GM21390 (cell line): ENCODE measurements at regions not wholly inside any gene's neighbourhood (a gene's known extent, or its start where the extent isn't known, plus 50 kb on each side); places are given as distances from the start of the nearest gene placed in this dataset.
"Not testable (repeated sequence)": the region's sequence is repeated elsewhere in the genome, so short reads cannot be mapped to it uniquely, and the experiment has no call there.

Experiments
- ATAC-seq: cut with Tn5 transposase; IDR thresholded peaks from one replicate; pipeline ENCODE4 v1.9.1; 2021; ENCODE audit not compliant: unreplicated experiment

DNA sequence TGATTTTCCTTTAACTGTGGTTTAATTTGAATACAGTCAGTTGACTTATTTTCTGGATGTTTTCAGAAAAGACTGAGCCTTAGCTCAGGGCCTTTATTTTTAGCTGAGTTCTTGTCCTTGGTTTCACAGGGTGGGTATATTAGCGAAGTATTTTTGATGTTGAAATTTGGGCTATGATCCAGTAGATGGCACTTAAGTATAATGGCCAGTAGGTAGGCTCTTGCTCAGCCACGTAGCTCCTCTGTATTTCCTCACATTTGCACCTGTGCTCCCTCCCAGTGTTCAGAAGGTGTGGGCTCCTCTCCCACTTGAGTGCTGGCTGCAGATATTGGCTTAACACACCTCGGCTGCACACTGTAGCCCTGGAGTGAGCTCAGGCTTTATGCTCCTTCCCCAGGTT lies 549.9 kb upstream of the AMOT start:
- no peak for ATAC-seq

DNA sequence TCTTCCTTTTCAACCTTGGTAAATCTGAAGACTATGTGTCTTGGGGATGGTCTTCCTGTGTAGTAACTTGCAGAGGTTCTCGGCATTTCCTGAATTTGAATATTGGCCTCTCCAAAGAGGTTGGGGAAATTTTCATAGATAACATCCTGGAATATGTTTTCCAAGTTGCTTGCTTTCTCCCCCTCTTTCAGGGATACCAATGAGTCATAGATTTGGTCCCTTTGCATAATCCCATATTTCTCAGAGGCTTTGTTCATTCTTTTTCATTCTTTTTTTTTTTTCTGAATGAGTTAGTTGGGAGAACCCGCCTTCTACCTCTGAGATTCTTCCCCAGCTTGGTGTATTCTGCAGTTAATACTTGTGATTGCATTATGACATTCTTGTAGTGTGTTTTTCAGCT lies 549.2 kb upstream of the AMOT start:
- no peak for ATAC-seq

DNA sequence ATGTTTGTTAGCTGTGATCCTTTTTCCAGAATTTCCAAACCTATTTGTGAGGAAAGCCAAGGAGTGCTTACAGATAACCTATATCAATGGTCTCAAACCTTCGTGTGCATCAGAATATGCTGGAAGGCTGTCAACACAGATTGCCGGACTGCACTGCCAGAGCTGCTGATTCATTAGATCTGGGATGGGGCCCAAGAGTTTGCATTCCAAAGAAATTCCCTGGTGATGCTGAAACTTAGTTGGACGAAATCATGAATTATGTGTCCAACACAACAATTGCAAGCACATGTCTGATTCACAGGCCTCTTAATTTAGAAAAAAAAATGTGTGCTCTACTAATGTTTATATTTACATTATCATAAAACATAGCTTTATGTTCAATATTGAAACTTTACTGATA lies 544.0 kb upstream of the AMOT start:
- no peak for ATAC-seq

DNA sequence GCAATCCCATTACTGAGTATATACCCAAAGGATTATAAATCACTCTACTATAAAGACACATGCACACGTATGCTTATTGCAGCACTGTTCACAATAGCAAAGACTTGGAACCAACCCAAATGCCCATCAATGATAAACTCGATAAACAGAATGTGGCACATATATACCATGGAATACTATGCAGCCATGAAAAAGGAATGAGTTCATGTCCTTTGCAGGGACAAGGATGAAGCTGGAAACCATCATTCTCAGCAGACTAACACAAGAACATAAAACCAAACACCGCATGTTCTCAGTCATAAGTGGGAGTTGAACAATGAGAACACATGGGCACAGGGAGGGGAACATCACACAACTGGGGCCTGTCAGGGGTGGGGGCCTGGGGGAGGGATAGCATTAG lies 532.8 kb upstream of the AMOT start:
- not testable (repeated sequence) for ATAC-seq

DNA sequence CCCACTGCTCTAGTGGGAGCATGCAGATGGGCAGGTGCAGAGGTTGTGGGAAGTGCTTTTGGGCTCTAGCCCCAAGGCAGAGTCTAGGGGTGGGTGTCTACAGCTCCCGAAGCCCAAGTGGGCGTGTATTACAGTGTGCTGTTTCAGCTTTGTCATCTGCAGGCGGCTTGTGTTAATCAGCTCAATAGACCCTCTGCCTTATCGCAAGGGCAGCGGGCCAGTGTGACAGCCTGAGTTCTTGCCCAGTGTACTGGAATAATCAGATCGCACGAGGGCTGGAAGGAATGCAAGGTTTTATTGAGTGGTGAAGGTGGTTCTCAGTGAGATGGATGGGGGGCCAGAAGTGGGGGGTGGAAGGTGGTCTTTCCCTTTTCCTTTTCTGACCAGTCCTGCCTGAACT lies 529.4 kb upstream of the AMOT start:
- no peak for ATAC-seq

DNA sequence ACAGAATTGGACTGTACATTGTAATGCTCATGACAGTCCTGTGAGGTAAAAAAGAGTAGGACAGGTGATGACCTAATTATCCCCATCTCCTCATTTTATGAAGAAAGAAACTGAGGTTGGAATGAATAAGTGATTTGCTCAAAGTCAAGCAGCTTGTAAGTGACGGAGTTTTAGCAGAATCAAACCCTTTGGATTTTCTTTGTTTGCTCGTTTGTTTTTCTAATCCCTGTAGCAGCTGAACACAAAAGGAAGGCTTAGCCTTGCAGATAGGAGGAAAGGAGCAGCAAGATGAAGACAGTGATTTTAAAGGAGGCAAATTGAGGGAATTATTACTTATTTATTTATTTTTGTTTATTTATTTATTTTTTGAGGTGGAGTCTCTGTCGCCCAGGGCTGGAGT lies 528.4 kb upstream of the AMOT start:
- no peak for ATAC-seq

DNA sequence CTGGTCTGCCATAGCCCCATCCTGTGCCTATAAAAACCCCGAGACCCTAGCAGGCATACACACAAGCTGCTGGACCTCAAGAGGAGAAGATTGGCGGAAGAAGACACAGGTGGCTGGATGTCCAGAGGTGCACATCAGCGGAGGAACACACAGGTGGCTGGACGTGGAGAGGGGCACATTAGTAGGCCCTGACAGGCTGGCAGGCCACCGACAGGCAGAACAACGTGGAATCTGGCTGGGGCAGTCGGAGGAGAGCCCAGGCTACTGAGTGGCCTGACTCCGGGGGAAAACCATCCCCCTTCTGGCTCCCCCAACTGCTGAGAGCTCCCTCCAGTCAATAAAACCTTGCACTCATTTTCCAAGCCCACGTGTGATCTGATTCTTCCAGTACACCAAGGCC lies 512.5 kb upstream of the AMOT start:
- ATAC-seq: no peak

DNA sequence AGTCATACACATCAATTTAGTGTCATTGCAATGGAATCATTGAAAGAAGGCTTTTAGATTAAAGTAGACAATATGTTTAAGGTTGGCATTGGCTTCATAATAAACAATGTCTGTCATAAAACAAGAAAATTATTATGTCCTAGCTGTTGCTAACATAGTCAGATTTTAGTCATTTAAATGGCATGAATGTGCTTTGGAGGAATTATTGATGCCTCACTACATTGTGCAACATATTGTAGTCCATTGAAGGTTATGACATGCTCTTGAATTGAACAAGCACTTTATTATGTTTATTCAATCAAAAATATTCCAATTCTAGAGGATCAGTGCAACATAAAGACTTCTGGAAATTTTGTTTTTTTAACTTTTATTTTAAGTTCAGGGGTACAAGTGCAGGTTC lies 489.8 kb upstream of the AMOT start:
- no peak for ATAC-seq

DNA sequence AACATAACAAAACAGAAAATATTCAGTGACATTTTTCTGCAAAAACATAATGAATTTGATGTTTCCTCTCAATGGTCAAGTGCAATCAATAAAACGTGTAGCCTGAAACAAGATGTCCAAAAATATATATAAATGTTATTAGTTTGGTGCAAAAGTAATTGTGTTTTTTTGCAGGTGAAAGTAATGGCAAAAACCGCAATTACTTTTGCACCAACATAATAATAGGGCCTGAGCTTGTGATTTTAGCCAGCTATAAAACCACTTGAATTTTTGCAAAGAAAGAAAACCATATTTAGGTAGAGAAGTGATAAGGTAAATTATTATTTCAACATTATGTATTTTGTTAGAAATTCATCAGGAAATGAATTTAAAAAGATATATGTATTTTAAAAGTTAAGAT lies 475.3 kb upstream of the AMOT start:
- ATAC-seq: no peak

DNA sequence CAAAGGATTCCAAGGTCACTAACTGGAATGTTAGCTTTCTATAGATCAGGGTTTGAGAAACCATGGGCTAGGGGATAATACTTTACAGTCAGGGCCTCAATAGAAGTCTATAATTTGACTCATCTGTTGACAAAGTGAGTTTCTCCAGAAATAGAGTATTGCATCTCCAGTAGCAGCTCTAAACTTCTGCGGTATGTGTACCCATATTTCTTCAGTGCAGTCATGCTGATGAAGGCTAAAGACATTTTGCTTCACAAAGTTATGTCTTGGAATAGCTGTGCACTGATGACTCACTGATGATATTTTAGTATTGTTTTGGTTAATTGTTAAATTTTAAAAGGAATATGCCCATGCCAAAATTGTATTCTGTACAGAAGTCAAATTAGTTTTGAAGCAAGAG lies 464.9 kb upstream of the AMOT start:
- no peak for ATAC-seq

DNA sequence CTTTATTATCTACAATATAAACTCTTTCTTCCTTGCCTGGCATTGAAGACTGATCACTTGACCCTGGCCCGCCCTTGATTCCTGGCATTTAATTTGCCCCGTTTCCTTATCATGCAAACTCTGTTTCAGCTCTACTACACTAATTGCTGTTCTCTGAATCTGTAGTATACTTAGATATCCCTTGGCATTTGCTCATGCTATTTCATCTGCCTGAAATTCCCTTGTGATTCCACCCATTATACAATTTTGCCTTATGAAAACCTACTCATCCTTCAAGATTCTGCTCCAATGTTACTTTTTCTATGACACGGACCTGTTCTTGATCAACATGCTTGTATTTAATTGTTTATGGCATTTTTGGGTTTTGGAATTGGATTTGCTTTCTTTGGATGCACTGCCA lies 459.9 kb upstream of the AMOT start:
- ATAC-seq: no peak

DNA sequence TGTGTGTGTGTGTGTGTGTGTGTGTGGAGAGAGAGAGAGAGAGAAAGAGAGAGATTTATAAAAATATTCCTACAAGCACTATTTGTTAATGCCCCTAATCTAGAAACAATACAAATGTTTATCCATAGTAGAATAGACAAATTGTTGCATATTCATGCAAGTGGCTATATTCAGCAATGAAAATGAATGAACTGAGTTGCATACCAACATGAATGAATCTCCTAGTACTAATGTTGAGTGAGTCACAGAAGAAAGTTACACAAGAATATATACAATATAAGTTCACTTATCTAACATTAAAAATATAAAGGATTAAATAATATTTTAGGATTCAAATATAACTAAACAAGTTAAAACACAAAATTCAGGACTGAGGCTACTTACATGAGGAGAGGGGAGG lies 456.8 kb upstream of the AMOT start:
- ATAC-seq: no peak

DNA sequence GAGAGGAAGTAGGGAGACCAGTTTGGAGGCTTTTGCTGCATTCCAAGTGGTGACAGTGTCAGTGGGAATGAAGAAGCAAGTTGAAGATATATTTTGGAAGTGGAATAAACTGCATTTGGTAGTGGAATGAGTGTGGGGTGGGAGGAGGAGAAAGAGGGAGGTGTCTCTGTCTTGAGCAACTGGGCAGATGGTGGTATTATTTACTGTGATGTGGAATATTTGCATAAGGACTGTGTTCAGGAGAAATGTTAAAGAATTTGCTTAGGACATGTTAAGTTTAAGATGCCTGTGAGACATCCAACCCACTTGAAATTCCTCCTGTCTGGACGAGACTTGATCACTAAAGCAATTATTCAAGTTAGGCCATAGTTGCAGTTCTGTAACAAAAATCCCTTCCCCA lies 448.9 kb upstream of the AMOT start:
- no peak for ATAC-seq

DNA sequence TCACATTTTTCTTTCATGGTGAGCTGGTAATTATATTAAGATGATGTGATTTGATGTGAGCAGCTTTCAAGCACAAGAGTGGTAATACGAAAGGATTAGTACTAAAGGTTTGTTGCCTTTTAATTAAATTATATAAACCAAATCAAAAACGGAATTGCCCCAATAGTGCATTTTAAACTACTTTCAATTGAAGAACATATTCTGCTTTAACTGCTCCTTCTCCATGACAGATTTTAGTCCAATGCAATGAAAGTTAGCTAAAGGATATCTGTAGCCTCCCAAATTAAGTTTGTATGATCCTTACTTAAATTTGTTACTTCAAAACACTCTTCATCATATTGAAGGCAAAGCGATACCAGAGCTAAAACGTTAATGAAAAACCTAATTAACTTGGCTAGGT lies 447.1 kb upstream of the AMOT start:
- ATAC-seq: no peak

DNA sequence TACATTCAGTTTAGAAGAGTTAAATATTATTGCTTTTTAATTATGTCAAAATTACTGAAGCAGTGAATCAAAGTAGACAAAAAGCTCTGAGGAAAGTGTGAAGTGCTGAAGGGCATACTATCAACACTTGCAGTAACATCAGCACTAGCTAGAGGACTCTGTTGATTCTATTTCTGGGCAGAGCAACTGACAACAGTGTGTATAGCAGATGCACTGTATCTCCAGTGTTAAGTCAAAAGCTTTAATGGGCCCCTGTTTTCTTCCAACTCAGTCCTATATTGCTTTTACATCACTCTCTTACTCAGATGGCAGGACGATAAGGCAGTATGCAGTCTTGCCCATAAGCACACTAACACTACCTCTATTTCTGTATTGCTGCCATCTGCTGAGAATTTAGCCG lies 435.2 kb upstream of the AMOT start:
- no peak for ATAC-seq

DNA sequence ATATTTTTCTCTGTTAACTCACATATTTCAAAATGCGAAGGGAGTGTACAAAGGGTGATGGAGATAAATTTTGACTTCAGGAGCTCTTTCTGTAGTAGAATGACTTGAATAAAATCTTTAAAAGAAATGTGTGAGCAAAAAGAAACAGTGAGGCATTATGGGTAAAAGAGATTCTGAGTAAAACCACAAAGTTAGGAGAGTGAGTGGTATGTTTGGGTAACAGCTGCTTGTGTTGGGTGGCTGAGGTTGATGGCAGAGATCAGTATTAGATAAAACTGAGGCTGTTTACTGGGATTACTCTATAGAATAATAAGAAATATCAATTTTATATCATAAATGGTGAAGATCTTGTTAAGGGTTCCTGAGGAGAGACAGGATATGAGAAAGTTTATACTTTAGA lies 434.2 kb upstream of the AMOT start:
- no peak for ATAC-seq

DNA sequence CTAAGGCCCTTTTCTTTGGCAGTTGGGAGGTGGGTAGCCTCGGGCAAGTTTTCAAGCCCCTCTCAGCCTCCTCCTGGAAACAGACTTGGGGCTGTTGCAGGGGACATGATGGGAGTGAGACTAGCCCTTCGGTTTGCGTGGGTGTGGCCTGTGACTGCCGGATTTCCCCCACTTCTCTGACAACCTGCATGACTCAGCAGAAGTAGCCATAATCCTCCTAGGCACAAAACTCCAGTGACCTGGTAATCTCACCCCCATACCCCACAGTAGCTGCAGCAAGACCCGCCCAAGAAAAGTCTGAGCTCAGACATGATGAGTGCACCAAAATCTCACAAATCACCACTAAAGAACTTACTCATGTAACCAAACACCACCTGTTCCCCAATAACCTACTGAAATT lies 433.7 kb upstream of the AMOT start:
- no peak for ATAC-seq

DNA sequence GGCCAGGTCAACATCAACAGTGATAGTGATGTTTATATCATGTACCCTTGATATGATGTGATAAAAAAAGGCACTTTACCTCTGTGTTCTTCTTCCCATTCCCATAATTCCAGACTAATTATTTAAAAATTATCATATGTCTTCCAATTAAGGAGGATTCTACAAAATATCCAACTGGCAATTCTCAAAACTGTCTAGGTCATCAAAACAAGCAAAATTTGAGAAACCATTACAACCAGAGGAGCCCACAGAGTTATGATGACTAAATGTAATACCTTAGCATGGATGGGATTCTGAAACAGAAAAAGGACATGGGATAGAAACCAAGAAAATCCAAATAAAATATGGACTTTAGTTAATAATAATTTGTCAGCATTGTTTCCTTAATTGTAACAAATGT lies 428.6 kb upstream of the AMOT start:
- no peak for ATAC-seq

DNA sequence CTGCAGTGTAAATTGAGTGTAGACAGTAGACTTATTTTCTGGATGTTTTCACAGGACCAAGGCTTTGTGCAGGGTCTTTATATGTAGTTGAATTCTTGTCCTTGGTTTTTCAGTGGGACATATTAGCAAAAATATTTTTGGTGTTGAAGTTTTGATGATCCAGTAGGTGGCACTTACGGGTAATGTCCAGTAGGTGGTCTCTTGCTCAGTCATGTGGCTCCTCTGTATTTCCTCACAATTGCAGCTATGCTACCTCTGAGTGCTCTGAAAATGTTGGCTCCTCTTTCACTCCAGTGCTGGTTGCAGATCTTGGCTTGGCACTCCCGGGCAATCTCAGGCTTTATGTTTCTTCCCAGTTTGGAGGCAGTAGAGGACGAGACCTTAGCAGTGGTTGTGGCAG lies 419.8 kb upstream of the AMOT start:
- ATAC-seq: no peak

DNA sequence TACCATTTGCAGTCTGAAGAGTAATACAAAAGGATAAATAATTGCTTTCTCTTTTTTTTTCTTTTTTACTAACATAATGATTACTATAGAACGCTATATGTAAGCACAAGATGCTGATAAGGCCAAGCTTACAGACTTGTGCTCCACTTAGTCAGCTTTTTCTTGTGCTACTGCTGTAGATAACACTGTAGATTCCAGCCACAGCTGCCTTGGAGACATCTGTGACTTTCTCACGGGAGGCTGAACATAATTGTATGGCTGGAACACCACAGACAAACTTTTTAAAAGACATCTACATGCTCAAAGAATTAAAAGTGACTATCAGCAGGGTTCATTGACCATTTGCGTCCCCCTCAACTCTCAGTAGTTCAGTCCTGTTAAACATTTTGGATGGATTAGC lies 381.7 kb upstream of the AMOT start:
- no peak for ATAC-seq

DNA sequence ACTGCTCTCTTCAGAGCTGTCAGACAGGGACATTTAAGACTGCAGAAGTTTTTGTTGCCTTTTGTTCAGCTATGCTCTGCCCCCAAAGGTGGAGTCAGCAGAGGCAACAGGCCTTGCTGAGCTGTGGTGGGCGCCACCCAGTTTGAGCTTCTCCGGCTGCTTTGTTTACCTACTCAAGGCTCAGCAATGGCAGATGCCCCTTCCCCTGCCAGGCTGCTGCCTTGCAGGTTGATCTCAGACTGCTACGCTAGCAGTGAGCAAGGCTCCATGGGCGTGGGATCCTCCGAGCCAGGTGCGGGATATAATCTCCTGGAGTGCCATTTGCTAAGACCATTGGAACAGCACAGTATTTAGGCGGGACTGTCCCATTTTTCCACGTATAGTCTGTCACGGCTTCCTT lies 371.4 kb upstream of the AMOT start:
- ATAC-seq: no peak

DNA sequence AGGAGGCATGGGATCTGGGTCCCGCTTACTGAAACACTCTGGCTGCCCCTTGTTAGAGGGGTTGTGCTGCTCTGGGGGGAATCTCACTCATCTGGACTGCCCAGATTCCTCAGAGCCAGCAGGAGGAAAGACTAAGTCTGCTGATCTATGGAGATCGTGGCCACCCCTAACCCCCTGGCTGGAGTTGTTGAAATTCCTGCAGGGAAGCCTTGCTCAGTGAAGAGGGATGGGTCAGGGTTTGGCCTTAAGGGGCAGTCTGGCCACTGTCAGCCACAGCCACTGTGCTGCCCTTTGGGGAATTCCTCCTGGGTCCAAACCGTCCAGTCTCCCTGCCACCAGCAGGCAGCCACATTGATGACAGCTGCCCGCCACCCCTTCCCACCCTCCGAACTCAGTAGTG lies 362.0 kb upstream of the AMOT start:
- no peak for ATAC-seq

DNA sequence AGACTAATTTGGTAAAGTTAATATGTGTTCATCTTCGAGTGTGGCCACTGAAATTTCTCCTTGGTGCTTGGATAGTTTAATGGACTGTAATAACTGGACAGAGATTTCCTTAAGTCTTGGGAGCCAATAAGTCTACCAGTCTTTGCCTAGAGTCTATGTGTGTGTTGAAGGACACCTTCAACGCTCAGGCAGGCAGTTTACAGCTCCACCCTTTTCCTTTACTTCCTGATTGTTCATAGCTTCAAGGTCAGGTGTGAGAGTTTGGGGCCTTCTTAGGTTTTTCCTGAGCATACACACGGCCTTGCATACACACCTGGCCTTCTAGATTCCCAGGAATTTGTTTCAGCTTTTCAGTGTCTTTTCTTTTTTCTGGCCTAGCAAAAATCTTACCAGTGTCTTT lies 355.3 kb upstream of the AMOT start:
- ATAC-seq: no peak

DNA sequence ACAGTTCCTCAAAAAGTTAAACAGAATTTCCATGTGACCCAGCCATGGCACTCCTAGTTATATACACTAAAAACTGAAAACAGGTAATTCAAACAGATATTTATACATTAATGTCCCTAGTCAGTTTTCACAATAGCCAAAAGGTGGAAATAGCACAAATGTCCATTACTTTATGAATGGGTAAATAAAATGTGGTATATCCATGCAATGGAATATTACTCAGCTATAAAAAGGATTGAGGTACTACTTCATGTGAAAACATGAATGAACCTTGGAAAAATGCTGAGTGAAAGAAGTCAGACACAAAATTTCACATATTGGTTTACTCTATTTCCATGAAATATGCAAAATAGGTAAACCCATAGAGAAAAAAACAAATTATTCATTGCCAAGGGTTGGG lies 351.8 kb upstream of the AMOT start:
- ATAC-seq: no peak
